ENCODE measurements at regions not wholly inside any gene's neighbourhood (a gene's known extent, or its start where the extent isn't known, plus 50 kb on each side); places are given as distances from the start of the nearest gene placed in this dataset.

- CTCF ChIA-PET: no interaction called here
- TF ChIP-seq SMAD4 (CRISPR knock-in tag; IDR thresholded peaks at IDR 0.05) (no peak), TEAD4 (CRISPR knock-in tag; IDR thresholded peaks at IDR 0.05) (no peak), TEAD1 (CRISPR knock-in tag; IDR thresholded peaks at IDR 0.05) (no peak), MLX (CRISPR knock-in tag; IDR thresholded peaks at IDR 0.05) (no peak), ELF4 (CRISPR knock-in tag; IDR thresholded peaks at IDR 0.05; ENCODE audit: low read depth) (no peak), ZSCAN18 (CRISPR knock-in tag; IDR thresholded peaks at IDR 0.05) (no peak), GRHL2 (CRISPR knock-in tag; IDR thresholded peaks at IDR 0.05; ENCODE audit: insufficient replicate concordance, severe bottlenecking) (no peak)
- TF ChIP-seq, protein P1, sequence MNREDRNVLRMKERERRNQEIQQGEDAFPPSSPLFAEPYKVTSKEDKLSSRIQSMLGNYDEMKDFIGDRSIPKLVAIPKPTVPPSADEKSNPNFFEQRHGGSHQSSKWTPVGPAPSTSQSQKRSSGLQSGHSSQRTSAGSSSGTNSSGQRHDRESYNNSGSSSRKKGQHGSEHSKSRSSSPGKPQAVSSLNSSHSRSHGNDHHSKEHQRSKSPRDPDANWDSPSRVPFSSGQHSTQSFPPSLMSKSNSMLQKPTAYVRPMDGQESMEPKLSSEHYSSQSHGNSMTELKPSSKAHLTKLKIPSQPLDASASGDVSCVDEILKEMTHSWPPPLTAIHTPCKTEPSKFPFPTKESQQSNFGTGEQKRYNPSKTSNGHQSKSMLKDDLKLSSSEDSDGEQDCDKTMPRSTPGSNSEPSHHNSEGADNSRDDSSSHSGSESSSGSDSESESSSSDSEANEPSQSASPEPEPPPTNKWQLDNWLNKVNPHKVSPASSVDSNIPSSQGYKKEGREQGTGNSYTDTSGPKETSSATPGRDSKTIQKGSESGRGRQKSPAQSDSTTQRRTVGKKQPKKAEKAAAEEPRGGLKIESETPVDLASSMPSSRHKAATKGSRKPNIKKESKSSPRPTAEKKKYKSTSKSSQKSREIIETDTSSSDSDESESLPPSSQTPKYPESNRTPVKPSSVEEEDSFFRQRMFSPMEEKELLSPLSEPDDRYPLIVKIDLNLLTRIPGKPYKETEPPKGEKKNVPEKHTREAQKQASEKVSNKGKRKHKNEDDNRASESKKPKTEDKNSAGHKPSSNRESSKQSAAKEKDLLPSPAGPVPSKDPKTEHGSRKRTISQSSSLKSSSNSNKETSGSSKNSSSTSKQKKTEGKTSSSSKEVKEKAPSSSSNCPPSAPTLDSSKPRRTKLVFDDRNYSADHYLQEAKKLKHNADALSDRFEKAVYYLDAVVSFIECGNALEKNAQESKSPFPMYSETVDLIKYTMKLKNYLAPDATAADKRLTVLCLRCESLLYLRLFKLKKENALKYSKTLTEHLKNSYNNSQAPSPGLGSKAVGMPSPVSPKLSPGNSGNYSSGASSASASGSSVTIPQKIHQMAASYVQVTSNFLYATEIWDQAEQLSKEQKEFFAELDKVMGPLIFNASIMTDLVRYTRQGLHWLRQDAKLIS (CRISPR knock-in tag; IDR thresholded peaks at IDR 0.05; ENCODE audit: borderline replicate concordance): no peak
- TF ChIP-seq, protein P2, sequence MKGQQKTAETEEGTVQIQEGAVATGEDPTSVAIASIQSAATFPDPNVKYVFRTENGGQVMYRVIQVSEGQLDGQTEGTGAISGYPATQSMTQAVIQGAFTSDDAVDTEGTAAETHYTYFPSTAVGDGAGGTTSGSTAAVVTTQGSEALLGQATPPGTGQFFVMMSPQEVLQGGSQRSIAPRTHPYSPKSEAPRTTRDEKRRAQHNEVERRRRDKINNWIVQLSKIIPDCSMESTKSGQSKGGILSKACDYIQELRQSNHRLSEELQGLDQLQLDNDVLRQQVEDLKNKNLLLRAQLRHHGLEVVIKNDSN (CRISPR knock-in tag; IDR thresholded peaks at IDR 0.05): no peak
- POLR2A ChIA-PET: no interaction called here
- Mint-ChIP-seq H3K36me3 (no peaks in the 10 kb centered on the region), H3K27me3 (ENCODE audit: low read depth) (0 out of 2 replicates have a peak, but pooled peaks cover 2% of the 10 kb centered on the region), H3K27ac (no peak overlapping the region), H3K9me3 (no peaks in the 10 kb centered on the region), H3K4me3 (no peak overlapping the region), H3K4me1 (0 out of 2 replicates have a peak, but pooled peaks cover 3% of the 10 kb centered on the region)
- DNase-seq (ENCODE audit: low spot score): no peak
- ATAC-seq: no peak
Observed at GRCh38 chr7:46513447-46513848, 592.4 kb upstream of the IGFBP3 start.

GRCh38 chr7:46512891-46513413 is 591.9 kb upstream of the IGFBP3 start:
- CTCF ChIA-PET: no interaction called here
- ATAC-seq (no peak), DNase-seq (ENCODE audit: low spot score) (no peak)
- Mint-ChIP-seq H3K9me3 (no peaks in the 10 kb centered on the region), H3K4me1 (0 out of 2 replicates have a peak, but pooled peaks cover 3% of the 10 kb centered on the region), H3K27ac (no peak overlapping the region), H3K27me3 (ENCODE audit: low read depth) (0 out of 2 replicates have a peak, but pooled peaks cover 2% of the 10 kb centered on the region), H3K36me3 (no peaks in the 10 kb centered on the region), H3K4me3 (no peak overlapping the region)
- POLR2A ChIA-PET: no interaction called here
- TF ChIP-seq CTCF (IDR thresholded peaks at IDR 0.05) (no peak), KAT7 (CRISPR knock-in tag; IDR thresholded peaks at IDR 0.05; ENCODE audit: borderline replicate concordance) (no peak), TCF7 (CRISPR knock-in tag; IDR thresholded peaks at IDR 0.05; ENCODE audit: low read depth) (no peak), PRRX2 (CRISPR knock-in tag; IDR thresholded peaks at IDR 0.05) (no peak), NFYB (CRISPR knock-in tag; conservative IDR thresholded peaks at IDR 0.05; ENCODE audit: low read depth) (no peak), GRHL2 (CRISPR knock-in tag; IDR thresholded peaks at IDR 0.05; ENCODE audit: insufficient replicate concordance, severe bottlenecking) (no peak), HMGA2 (CRISPR knock-in tag; IDR thresholded peaks at IDR 0.05) (no peak), RELA (CRISPR knock-in tag; IDR thresholded peaks at IDR 0.05; ENCODE audit: borderline replicate concordance) (no peak), IRF2 (CRISPR knock-in tag; IDR thresholded peaks at IDR 0.05; ENCODE audit: borderline replicate concordance, low read depth) (no peak), PREB (CRISPR knock-in tag; IDR thresholded peaks at IDR 0.05; ENCODE audit: borderline replicate concordance) (no peak), NFE2L1 (CRISPR knock-in tag; IDR thresholded peaks at IDR 0.05) (no peak), ESRRA (CRISPR knock-in tag; IDR thresholded peaks at IDR 0.05; ENCODE audit: borderline replicate concordance) (no peak)
- TF ChIP-seq, protein P3, sequence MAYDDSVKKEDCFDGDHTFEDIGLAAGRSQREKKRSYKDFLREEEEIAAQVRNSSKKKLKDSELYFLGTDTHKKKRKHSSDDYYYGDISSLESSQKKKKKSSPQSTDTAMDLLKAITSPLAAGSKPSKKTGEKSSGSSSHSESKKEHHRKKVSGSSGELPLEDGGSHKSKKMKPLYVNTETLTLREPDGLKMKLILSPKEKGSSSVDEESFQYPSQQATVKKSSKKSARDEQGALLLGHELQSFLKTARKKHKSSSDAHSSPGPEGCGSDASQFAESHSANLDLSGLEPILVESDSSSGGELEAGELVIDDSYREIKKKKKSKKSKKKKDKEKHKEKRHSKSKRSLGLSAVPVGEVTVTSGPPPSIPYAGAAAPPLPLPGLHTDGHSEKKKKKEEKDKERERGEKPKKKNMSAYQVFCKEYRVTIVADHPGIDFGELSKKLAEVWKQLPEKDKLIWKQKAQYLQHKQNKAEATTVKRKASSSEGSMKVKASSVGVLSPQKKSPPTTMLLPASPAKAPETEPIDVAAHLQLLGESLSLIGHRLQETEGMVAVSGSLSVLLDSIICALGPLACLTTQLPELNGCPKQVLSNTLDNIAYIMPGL (CRISPR knock-in tag; IDR thresholded peaks at IDR 0.05): no peak
- TF ChIP-seq, protein P4, sequence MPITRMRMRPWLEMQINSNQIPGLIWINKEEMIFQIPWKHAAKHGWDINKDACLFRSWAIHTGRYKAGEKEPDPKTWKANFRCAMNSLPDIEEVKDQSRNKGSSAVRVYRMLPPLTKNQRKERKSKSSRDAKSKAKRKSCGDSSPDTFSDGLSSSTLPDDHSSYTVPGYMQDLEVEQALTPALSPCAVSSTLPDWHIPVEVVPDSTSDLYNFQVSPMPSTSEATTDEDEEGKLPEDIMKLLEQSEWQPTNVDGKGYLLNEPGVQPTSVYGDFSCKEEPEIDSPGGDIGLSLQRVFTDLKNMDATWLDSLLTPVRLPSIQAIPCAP (CRISPR knock-in tag; IDR thresholded peaks at IDR 0.05): no peak
